ENCODE measurements at regions not wholly inside any gene's neighbourhood (a gene's known extent, or its start where the extent isn't known, plus 50 kb on each side); places are given as distances from the start of the nearest gene placed in this dataset.

GRCh38 chr6:40268166-40268565 is 319.0 kb downstream of the LRFN2 start:
- no peak for DNase-seq (ENCODE audit: low read depth in 2 of 2)

- no peak for DNase-seq (ENCODE audit: low read depth in 2 of 2)
Observed at GRCh38 chr6:40265615-40266014, 321.5 kb downstream of the LRFN2 start.

- DNase-seq (ENCODE audit: low read depth in 2 of 2), result no peak
Observed at GRCh38 chr6:40263970-40264369, 323.2 kb downstream of the LRFN2 start.

GRCh38 chr6:40262363-40262762 is 324.8 kb downstream of the LRFN2 start:
- DNase-seq (ENCODE audit: low read depth in 2 of 2), result no peak

GRCh38 chr6:40258531-40258930 is 324.3 kb upstream of the MOCS1 start:
- no peak for DNase-seq (ENCODE audit: low read depth in 2 of 2)

GRCh38 chr6:40256831-40257230 is 322.6 kb upstream of the MOCS1 start:
- no peak for DNase-seq (ENCODE audit: low read depth in 2 of 2)

GRCh38 chr6:40256224-40256623 is 322.0 kb upstream of the MOCS1 start:
- DNase-seq (ENCODE audit: low read depth in 2 of 2), result no peak

GRCh38 chr6:40253420-40253819 is 319.2 kb upstream of the MOCS1 start:
- no peak for DNase-seq (ENCODE audit: low read depth in 2 of 2)

GRCh38 chr6:40252531-40253258 is 318.4 kb upstream of the MOCS1 start:
- DNase-seq (ENCODE audit: low read depth in 2 of 2), result no peak

- no peak for DNase-seq (ENCODE audit: low read depth in 2 of 2)
Observed at GRCh38 chr6:40251637-40252300, 317.5 kb upstream of the MOCS1 start.

GRCh38 chr6:40249935-40250334 is 315.7 kb upstream of the MOCS1 start:
- no peak for DNase-seq (ENCODE audit: low read depth in 2 of 2)

GRCh38 chr6:40247516-40248115 is 313.4 kb upstream of the MOCS1 start:
- no peak for DNase-seq (ENCODE audit: low read depth in 2 of 2)

- DNase-seq (ENCODE audit: low read depth in 2 of 2), result no peak
Observed at GRCh38 chr6:40244699-40245098, 310.4 kb upstream of the MOCS1 start.

- no peak for DNase-seq (ENCODE audit: low read depth in 2 of 2)
Observed at GRCh38 chr6:40232698-40233097, 298.4 kb upstream of the MOCS1 start.

GRCh38 chr6:40227735-40228134 is 293.5 kb upstream of the MOCS1 start:
- DNase-seq (ENCODE audit: low read depth in 2 of 2), result no peak

- no peak for DNase-seq (ENCODE audit: low read depth in 2 of 2)
Observed at GRCh38 chr6:40222354-40222753, 288.1 kb upstream of the MOCS1 start.

- no peak for DNase-seq (ENCODE audit: low read depth in 2 of 2)
Observed at GRCh38 chr6:40219799-40220198, 285.5 kb upstream of the MOCS1 start.

GRCh38 chr6:40210628-40211056 is 276.4 kb upstream of the MOCS1 start:
- DNase-seq (ENCODE audit: low read depth in 2 of 2), result no peak

GRCh38 chr6:40205801-40206200 is 271.5 kb upstream of the MOCS1 start:
- DNase-seq (ENCODE audit: low read depth in 2 of 2), result no peak

- no peak for DNase-seq (ENCODE audit: low read depth in 2 of 2)
Observed at GRCh38 chr6:40205004-40205403, 270.7 kb upstream of the MOCS1 start.

GRCh38 chr6:40197371-40197770 is 263.1 kb upstream of the MOCS1 start:
- no peak for DNase-seq (ENCODE audit: low read depth in 2 of 2)

GRCh38 chr6:40196135-40196518 is 261.9 kb upstream of the MOCS1 start:
- no peak for DNase-seq (ENCODE audit: low read depth in 2 of 2)
